ENCODE measurements at regions not wholly inside any gene's neighbourhood (a gene's known extent, or its start where the extent isn't known, plus 50 kb on each side); places are given as distances from the start of the nearest gene placed in this dataset.

DNA sequence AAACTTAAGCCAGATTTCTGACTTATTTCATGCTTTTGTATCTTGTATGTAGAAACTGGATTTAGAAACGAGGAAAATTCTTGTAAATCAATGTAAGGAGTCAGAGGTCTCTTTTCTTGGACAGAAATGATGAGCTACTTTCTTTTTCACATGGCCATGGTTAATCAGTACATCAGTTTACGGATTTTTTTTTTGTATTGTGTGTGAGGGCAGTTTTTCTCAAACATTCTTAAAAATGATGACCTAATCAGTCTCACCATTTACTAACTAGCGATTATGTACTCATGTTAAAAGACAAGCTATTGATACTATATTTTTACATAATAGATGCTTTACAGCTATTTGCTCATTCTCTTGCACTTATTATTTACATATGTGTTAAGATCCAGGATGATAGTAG, 165.2 kb upstream of the DOCK10 start:
- TF ChIP-seq CTCF (conservative IDR thresholded peaks at IDR 0.05; ENCODE audit: low read length), result no peak
- no peak for TF ChIP-seq EZH2phosphoT487 (IDR thresholded peaks at IDR 0.05; ENCODE audit: borderline replicate concordance, low read depth, low read length)

All from OCI-LY7 (cell line).